GM11168 (cell line): ENCODE measurements at regions not wholly inside any gene's neighbourhood (a gene's known extent, or its start where the extent isn't known, plus 50 kb on each side); places are given as distances from the start of the nearest gene placed in this dataset.

Experiments used
- in situ Hi-C: fragments of 300-500 bp; cut with MboI; formaldehyde crosslinking; loops from one replicate; pipeline ENCODE4 v1.12.0; 2022; ENCODE audit warnings: low sequenced_read_pairs; ENCODE audit not compliant: unreplicated experiment

DNA sequence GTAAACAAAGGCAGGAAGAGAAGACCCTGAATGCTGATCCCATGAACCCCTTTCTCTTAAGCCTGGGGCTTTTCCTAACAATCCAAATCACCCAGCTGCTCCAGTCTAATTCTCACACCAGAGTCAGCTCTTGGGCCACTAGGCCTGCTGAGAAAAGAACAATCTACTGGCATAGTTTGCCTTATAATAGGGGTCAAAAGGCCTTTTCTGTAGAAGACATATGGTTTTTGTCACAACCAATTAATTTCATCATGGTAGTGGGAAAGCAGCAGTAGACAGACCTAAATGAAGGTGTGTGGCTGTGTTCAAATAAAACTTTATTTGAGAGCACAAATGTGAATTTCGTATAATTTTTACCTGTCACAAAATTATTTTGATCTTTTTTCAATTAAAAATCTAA lies 994.7 kb upstream of the EPHA7 start:
- in situ Hi-C loops: no loop called here

DNA sequence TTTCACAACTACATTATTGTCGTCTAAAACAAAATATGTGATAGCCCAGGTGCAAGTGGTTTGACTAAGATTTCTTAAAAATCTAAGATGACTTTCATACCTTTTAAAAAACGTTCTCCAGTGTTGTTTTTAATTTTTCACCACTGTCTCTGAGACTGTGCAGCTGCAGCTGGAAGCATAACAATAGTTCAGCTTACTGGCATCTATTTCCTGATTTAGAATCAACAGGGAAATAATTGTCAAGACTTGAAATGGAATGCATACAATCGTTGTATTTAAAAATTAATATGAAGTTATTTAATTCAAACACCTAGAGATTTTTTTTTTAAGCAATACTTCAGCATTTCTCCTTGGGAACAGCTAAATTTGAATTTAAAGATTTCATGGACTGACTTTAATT lies 982.0 kb upstream of the EPHA7 start:
- in situ Hi-C loops: no loop called here

DNA sequence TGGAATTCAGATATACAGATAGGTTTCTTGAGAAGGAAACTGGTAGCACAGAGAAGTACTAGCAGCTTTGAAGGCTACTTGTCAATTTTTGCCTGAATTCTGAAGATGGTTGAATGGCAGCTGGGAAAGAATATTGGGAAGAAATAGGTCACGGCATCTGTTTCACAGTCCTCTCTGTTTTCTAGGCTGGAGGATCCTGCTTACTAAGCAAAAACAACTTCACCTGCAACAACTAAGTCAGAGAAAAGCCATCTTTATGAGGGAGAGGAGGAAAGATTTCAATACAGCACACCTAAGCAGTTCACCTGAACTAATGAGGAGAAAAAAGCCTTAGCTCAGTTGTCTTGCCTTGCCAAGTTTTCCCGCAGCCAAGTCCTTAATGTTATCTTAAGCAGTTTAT lies 975.5 kb upstream of the EPHA7 start:
- in situ Hi-C loops: no loop called here

DNA sequence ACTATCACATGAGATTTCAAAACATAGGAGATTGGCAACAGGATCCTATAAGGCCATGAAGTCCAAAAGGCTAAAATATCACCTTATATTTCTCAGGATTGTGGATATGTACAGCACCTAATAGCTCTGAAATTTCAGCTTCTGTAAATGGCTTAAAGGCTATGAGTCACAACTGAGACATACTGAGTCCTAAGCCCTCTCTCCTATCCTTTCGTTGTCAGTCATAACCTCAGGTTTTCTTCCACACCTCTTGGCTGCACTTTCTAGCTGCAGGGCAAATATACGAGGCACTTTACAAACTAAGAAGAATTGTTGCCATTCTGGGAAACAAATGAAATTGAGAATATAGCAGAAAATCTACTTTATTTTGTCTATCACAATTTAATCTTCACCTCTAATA lies 969.9 kb upstream of the EPHA7 start:
- in situ Hi-C loops: no loop called here

DNA sequence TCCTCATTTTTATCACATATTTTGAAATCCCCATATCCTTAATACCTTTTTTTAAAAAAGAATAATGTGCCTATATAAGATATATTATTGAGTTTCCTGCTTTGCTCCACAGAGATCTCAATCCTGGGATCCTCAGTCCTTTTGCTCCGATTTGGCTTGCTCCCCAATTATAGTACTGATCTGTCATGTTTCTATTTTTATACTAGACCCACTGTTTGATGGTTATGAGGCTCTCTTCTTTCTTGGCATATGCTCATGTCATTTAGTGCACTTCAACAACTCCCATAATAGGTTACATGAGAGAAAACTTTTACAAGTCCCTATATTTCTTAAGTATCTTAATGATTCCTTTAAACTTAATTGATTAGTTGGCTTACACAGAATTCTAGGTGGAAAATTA lies 958.5 kb upstream of the EPHA7 start:
- in situ Hi-C loops: no loop called here

DNA sequence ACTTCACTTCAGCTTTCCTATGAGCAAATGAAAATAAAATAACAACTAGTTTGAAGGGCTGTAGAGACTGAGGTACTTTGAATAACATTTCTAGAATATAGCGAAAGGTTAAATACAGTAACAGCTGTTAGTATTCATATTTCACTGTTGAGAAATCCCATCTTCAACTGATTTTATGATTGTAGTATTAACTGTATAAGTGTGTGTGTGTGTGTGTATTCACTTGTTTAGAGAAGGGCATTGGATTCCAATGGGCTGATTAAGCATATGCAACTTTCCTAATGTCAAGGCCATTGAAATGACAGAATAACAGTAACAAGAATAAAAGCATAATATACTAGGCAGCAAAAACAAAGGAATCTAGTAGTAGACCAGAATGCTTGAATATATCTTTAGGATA lies 957.5 kb upstream of the EPHA7 start:
- in situ Hi-C loops: no loop called here

DNA sequence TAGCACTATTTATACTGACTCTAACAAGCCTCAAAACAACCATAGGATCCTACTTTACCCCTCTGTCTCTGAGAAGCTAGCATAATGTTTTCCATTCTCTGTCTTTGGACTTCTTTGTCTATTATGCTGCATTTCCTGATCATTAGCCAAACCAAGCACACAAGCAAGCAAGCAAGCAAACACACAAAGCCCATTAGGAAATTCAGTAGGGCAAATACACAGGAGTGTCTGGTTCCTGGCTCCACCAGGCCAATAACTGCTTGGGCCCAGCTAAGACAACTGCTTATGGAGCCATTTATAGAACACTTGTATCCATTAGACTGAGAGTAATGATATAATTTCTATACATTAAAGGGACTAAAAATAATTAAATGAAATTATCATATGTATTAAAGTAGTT lies 952.9 kb upstream of the EPHA7 start:
- in situ Hi-C loops: no loop called here

DNA sequence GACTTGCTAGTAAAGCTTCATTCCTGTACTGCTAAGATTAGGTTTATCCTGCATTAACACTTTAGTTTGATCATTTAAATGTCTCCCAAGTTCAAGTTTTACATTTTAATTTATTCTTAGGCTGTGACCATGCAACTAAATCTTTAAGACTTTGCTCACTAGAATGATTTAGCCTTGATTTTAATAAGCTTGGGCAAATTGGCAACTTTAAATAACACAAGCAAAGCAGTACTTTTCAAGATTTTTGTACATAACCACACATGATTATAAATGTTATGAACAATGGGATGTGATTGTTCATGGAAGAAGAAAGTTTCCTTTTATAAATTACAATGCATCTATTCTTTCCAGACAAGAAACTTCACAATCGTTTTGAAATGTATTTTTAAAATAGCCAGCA lies 948.0 kb upstream of the EPHA7 start:
- in situ Hi-C loops: no loop called here

DNA sequence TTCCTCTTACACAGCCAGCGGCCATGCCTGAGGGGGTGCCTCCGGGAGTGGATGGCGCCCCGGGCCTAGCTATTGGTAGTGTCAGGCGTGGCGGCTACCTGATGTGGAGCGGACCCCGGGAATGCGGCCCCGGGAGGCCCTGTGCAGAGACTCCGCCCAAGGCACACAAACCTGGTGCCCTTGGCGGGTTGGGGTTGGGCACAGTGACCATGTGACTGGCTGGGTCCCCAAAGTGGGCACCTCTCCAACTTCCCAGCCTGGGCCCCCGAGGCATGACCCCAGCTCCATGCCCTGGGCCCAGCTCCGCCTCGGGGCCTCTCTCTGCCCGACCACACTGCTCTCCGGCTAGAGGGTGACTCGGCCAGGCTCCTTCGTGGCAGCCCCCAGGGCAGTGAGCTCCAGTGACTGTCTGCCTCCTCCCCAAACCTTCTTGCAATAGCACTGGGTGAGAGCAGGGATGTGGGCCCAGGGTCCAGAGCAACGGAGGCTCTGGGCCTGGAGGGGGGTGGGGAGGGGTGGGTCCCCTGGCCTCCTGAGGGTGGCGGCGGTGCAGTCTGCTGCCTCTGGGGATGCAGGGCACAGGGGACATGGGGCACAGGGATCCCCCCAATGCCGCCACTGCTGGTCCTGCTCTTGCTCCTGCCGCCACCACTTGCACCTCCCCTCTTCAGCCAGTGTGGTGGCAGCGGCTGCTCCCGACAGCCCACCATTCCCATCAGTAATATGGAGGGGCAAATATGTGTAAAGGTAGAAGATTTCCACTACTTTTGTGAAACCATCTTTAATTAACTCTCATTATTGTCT lies 942.9 kb upstream of the EPHA7 start:
- in situ Hi-C loops: no loop called here

DNA sequence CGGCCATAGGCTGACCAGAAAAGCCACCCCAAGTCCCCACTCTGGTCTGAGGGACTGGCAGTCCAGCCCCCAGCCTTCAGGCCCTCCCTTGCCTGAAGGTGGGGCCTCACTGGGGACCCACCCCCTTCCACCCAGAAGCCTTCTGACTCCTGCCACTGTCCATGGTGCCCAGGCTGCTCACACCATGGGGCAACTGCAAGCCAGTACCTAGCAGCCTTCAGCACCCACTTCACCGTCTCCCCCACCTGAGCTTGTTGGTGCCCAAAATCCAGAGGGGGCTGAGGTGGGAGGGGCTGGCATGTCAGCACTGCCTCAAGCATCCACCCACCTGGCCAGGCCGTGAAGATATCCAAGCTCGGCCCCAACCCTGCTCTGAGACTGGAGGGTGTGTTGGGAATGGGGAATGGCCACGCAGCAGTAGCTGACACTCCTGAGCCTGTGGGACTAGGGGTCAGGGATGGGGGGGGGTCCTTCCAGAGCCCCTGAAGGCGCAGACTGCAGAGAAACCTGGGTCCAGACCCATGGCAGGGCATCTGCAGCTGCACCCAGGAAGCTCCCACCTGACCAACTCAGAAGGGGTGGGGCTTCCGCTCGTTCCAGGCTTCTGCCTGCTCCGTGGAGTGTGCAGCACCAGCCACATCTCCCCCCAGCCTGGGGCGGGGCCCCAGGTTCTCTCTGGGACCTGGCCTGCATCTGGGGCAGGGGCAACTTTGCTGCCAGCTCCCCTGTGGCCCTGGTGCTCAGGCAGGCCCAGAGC lies 942.1 kb upstream of the EPHA7 start:
- in situ Hi-C loops: no loop called here

DNA sequence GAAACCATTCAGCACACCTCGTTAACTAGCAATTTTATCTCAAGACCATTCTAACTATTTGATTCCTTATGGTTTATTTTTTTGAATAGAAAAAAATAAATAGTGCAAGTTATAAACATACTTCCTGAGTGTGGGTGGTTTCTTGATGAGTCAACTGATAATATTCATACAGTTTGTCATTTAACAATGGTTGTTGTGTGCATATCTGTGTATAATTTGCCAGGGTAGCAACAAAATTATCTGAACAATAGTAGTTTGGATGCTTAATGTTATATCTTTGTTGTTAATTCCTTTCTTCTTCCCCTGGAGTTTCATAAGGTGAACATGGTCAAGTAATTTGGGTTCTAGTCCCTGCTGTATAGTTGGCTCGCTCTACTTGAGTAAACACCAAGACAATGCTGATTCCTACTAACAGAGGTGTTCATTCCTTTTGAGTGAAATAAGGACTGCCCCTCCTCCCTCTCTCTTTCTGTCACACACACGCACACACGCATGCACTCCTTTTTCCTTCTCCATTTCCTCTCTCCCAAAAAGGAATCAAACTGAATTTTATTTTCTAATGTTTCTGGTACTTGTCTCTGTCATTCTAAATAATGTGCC lies 938.1 kb upstream of the EPHA7 start:
- in situ Hi-C loops: no loop called here

DNA sequence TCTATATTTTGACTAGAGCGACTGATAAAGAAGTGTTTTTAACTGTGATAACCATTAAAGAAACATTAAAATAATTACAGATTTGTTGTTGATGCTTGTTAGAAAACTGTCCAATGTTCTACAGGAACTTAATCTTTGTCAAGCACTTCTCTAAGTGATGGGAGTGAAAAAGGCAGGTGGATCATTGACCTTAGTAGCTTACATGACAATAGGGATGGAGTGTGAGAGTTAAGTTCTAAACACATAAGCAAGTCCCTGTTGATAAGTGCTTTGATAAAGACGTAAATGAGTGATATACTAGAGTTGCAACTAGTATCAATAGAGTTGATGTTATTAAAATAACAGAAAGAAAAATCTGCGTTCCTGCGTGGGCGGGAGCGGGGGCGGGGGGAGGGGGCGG lies 931.5 kb upstream of the EPHA7 start:
- in situ Hi-C loops: no loop called here

DNA sequence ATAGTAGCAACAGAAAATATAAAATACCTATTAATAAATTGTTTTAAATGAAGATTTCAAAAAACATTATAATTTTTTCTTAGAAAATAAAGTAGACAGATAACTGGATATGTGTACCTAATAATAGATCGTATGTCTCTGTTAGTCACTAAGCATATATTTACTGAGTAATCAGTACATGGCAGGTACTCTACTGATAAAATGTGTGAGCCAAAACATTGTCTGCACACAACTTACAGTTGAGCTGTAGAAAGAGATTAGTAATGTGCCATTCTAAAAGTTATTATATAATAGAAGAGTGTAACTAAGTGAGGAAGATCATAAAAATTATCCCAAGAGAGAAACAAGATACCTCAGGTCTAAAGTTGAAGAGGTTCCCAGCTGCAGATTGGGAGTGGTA lies 929.9 kb upstream of the EPHA7 start:
- in situ Hi-C loops: no loop called here

DNA sequence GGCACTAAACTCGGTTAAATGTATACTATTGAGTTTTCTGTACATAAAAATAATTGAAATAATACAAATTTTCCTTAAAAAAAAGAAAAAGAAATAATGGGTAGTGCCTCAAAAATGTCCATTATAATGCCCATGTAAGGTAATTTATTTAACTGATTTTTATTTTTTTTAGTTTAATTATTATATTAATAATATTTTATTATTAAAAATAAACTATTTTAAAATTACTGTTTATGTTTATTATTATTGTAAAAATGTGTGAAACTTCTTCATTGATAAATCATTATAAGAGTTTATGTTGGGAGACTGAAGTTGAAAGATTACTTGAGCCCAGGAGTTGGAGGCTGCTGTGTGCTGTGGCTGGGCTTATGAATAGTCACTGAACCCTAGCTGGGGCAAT lies 925.5 kb upstream of the EPHA7 start:
- in situ Hi-C loops: no loop called here

DNA sequence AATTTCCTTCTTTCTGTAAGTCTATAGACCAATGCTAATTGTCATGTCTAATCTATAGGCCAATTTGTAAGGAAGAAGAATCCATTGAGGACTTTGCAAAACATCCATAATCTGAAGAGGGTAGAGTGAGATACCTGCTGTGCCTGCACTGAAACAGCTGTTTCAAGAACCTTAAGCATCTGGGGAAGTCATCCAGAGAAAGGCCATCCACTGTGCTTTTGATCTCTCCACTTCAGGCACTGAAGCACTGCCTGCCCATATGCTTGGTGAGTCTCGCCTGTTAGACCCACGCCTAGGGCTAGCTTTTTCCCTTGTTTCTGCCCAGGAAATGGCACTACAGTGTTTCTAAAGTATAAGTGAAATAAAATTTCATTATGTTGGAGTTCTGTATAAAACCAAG lies 921.8 kb upstream of the EPHA7 start:
- in situ Hi-C loops: no loop called here

DNA sequence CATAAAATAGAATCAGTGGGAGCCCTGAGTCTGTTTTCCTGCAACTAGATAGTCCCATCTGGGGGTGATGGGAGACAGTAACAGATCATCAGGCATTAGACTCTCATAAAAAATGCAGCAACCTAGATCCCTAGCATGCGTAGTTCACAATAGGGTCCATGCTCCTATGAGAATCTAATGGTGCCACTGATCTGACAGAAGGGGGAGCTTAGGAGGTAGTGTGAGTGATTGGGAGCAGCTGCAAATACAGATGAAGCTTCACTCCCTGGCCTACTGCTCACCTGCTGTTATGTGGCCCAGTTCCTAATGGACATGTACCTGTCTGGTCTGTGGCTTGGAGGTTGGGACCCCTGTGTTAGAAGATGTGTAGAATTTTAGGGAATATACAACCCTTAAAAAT lies 904.5 kb upstream of the EPHA7 start:
- in situ Hi-C loops: no loop called here

DNA sequence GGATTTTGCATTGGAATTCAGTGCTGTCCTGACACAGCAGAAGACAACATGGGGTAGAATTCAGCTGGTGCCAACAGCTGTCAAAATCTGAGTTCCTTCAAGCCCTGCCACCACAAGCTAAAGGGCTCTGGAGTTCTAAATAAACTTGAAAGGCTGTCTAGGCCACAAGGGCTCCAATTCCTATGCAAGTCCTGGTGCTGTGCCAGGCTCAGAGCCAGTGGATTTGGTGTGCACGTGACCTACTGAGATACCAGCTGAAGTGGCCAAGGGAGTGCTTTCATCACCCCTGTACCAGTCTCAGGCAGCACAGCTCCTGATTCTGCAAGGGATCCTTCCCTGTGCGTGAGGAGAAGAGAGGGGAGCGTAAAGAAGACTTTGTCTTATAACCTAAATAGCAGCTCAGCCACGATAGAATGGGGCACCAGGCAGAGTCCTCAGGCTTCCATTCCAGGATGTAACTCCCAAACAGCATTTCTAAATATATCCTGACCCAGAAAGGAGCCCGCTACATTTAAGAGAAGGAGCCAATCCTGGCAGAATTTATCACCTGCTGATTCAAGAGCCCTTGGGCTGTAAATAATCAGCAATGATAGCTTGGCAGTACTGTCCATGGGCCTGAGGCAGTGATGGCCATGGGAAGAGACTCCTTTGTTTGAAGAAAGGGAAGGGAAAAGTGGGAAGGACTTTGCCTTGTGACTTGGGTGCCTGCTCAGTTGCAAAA lies 881.2 kb upstream of the EPHA7 start:
- in situ Hi-C loops: no loop called here

DNA sequence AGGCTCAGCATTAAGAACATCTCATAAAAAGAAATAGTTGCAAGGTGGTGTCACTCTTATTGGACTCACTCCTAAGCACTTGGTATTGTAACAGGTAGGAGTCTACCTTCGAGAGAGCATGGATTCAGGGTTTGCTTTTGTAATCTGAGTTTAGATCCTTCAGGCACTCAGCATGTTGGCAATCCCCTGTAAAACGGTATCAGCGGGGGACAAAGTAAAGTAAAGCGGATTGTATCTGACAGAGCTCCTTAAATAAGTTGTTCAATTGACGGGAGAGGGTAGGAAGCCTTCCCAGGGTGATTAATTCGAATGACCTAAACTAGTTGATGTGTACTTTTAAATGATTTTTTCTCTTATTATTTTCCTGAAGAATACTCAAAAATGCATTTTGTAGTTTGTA lies 869.8 kb upstream of the EPHA7 start:
- in situ Hi-C loops: no loop called here

DNA sequence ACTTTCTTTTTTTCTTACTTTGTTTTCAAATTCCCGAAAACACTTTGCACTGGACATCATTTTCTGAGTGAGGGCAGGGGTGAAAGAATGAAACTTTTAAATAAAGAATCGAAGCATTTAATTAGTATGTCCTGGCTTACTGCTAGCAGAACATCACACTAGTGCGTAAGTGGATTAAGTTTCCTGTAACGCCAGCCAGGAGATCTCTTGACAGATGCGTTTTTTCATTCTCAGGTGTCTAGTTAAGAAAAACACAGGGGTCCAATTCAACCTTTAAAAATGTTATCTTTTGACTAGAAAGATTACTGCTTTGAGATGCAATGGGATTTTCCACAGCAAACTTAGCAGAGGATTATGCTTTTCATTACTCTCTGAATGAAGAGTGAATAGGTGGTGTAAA lies 858.8 kb upstream of the EPHA7 start:
- in situ Hi-C loops: no loop called here

DNA sequence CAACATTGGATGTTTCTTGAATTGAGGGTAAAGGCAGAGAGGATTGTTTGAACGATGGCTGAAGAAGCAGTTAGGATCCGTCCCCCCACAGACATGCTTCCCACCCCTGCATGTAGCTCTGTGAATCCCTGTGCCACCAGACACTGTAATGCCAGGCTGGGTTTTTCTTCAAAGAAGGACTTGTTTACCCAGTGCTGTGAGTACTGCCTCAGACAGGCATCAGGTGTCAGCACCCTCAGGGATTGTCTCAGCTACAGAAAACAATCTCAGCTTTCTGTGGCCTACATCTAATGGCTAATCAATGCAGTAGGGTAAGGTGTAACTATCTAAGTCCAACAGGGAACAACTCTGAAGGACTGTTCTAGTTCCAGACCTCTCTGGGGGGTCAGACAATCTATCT lies 853.0 kb upstream of the EPHA7 start:
- in situ Hi-C loops: no loop called here
